Smooth muscle cell (in vitro differentiated cells): ENCODE measurements at regions not wholly inside any gene's neighbourhood (a gene's known extent, or its start where the extent isn't known, plus 50 kb on each side); places are given as distances from the start of the nearest gene placed in this dataset.

Experiments used
- DNase-seq: peaks from one replicate; lab custom pipeline; 2025; ENCODE audit not compliant: unreplicated experiment; lab: John Stamatoyannopoulos, UW
- H2AFZ ChIP-seq: fragments of 200-600 bp; sonication (generic); 2 replicates; pipeline ENCODE4 v1.6.0; 2016; ENCODE audit warnings: antibody characterized with exemption, low read depth, mild to moderate bottlenecking
- H3F3A ChIP-seq: fragments of 200-600 bp; sonication (generic); 2 replicates; pipeline ENCODE4 v1.6.0; 2017; ENCODE audit warnings: antibody characterized with exemption, low read depth
- H3K27ac ChIP-seq: fragments of 200-600 bp; sonication (generic); 2 replicates; pipeline ENCODE4 v1.5.1; 2016; ENCODE audit warnings: low read depth, mild to moderate bottlenecking
- H3K27me3 ChIP-seq: fragments of 200-600 bp; sonication (generic); 2 replicates; pipeline ENCODE4 v1.6.1; 2016; ENCODE audit warnings: low read depth, mild to moderate bottlenecking
- H3K36me3 ChIP-seq: fragments of 200-600 bp; sonication (generic); 2 replicates; pipeline ENCODE4 v1.5.1; 2016; ENCODE audit warnings: low read depth
- H3K4me1 ChIP-seq: fragments of 200-600 bp; sonication (generic); 2 replicates; pipeline ENCODE4 v1.5.1; 2016; ENCODE audit warnings: low read depth
- H3K4me2 ChIP-seq: fragments of 200-600 bp; sonication (generic); 2 replicates; pipeline ENCODE4 v1.6.0; 2016; ENCODE audit warnings: mild to moderate bottlenecking
- H3K4me3 ChIP-seq: fragments of 200-600 bp; sonication (generic); 2 replicates; pipeline ENCODE4 v1.5.1; 2016; ENCODE audit warnings: mild to moderate bottlenecking
- H3K79me2 ChIP-seq: fragments of 200-600 bp; sonication (generic); 2 replicates; pipeline ENCODE4 v1.6.0; 2016; ENCODE audit warnings: low read depth, mild to moderate bottlenecking
- H3K9ac ChIP-seq: fragments of 200-600 bp; sonication (generic); 2 replicates; pipeline ENCODE4 v1.6.0; 2016; ENCODE audit warnings: low read depth
- H3K9me3 ChIP-seq: fragments of 200-600 bp; sonication (generic); replicated peaks from 2 replicates; pipeline ENCODE4 v1.5.1; 2016; ENCODE audit warnings: low read depth
- H4K20me1 ChIP-seq: fragments of 200-600 bp; sonication (generic); 2 replicates; pipeline ENCODE4 v1.6.0; 2016; ENCODE audit warnings: low read depth
- CTCF ChIP-seq: fragments of 200-600 bp; sonication (generic); IDR thresholded peaks from 2 replicates; pipeline ENCODE4 v1.5.1; 2017; ENCODE audit warnings: borderline replicate concordance, mild to moderate bottlenecking, antibody characterized with exemption; ENCODE audit not compliant: insufficient read depth, poor library complexity, severe bottlenecking
- WGBS: methylation state at CpG from one replicate; pipeline ENCODE4 v1.1.7; 2016; ENCODE audit warnings: low lambda C conversion rate; 5-methylcytosine and 5-hydroxymethylcytosine counted together

- 51% methylated on average over 3 of the region's 3 CpGs for WGBS
- H3K4me2 ChIP-seq, result no peak overlapping the region
- no peak for TF ChIP-seq CTCF
- H2AFZ ChIP-seq, result no peak overlapping the region
- no peak overlapping the region for H3K27ac ChIP-seq
- DNase-seq, result no peak
- no peaks in the 10 kb centered on the region for H4K20me1 ChIP-seq
- peaks cover 24% of the 10 kb centered on the region for H3K4me1 ChIP-seq
- H3K9me3 ChIP-seq, result no peaks in the 10 kb centered on the region
- H3K4me3 ChIP-seq, result no peak overlapping the region
- H3K36me3 ChIP-seq, result no peaks in the 10 kb centered on the region
- H3F3A ChIP-seq, result no peaks in the 10 kb centered on the region
- H3K79me2 ChIP-seq, result no peaks in the 10 kb centered on the region
- no peaks in the 10 kb centered on the region for H3K27me3 ChIP-seq
- H3K9ac ChIP-seq, result no peak overlapping the region
Measured at GRCh38 chr5:33232731-33233505, 207.8 kb upstream of the TARS1 start.

GRCh38 chr5:33235304-33235703, 205.5 kb upstream of the TARS1 start:
- Histone ChIP-seq H3K27ac (no peak overlapping the region), H3K4me1 (peaks cover 23% of the 10 kb centered on the region), H3K9ac (no peak overlapping the region), H4K20me1 (no peaks in the 10 kb centered on the region), H3F3A (no peaks in the 10 kb centered on the region), H3K79me2 (no peaks in the 10 kb centered on the region), H3K4me3 (no peak overlapping the region), H3K9me3 (no peaks in the 10 kb centered on the region), H3K36me3 (no peaks in the 10 kb centered on the region), H3K4me2 (no peak overlapping the region), H3K27me3 (no peaks in the 10 kb centered on the region), H2AFZ (no peak overlapping the region)
- TF ChIP-seq CTCF, result no peak
- 91% methylated on average over 4 of the region's 4 CpGs for WGBS
- no peak for DNase-seq

- Histone ChIP-seq H2AFZ (no peak overlapping the region), H3K36me3 (no peaks in the 10 kb centered on the region), H3F3A (no peaks in the 10 kb centered on the region), H3K27me3 (no peaks in the 10 kb centered on the region), H3K4me1 (peaks cover 21% of the 10 kb centered on the region), H3K9ac (no peak overlapping the region), H3K4me2 (no peak overlapping the region), H4K20me1 (no peaks in the 10 kb centered on the region), H3K79me2 (no peaks in the 10 kb centered on the region), H3K27ac (no peak overlapping the region), H3K9me3 (no peaks in the 10 kb centered on the region), H3K4me3 (no peak overlapping the region)
- DNase-seq, result no peak
- no peak for TF ChIP-seq CTCF
- 91% methylated on average over 4 of the region's 4 CpGs for WGBS
Measured at GRCh38 chr5:33235824-33236223, 204.9 kb upstream of the TARS1 start.

GRCh38 chr5:33237471-33237870, 203.3 kb upstream of the TARS1 start:
- H3K9me3 ChIP-seq, result no peaks in the 10 kb centered on the region
- H3K4me2 ChIP-seq, result no peak overlapping the region
- no peak for TF ChIP-seq CTCF
- H3K36me3 ChIP-seq, result no peaks in the 10 kb centered on the region
- no peaks in the 10 kb centered on the region for H3K27me3 ChIP-seq
- H3F3A ChIP-seq, result no peaks in the 10 kb centered on the region
- H3K4me3 ChIP-seq, result no peak overlapping the region
- DNase-seq, result no peak
- no peaks in the 10 kb centered on the region for H4K20me1 ChIP-seq
- H2AFZ ChIP-seq, result no peak overlapping the region
- H3K79me2 ChIP-seq, result no peaks in the 10 kb centered on the region
- H3K4me1 ChIP-seq, result peaks cover 12% of the 10 kb centered on the region
- no peak overlapping the region for H3K27ac ChIP-seq
- H3K9ac ChIP-seq, result no peak overlapping the region
